ENCODE measurements at regions not wholly inside any gene's neighbourhood (a gene's known extent, or its start where the extent isn't known, plus 50 kb on each side); places are given as distances from the start of the nearest gene placed in this dataset.

DNA sequence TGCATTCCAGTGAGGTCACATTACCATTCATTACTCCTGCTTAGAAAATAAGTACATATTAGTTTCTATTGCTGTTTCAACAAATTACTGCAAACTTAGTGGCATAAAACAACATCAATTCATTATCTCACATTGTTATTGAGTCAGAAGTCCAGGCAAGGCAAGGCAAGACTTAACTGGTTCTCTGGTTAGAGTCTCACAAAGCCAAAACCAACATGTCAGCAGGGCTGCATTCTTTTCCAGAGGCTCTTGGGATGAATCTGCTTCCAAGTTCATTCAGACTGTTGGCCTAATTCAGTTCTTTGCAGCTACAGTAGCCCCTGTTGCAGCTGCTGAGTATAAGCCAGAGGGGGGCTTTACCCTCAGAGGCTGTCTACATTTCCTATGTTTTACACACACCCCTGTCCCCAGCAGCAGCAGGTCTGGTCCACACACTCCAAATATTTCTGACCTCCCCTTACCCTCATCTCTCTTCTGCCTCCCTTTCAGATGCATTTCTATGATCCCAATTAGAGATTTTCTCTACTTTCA, 892.1 kb upstream of the EPHA5 start:
- TF ChIP-seq, protein P1, sequence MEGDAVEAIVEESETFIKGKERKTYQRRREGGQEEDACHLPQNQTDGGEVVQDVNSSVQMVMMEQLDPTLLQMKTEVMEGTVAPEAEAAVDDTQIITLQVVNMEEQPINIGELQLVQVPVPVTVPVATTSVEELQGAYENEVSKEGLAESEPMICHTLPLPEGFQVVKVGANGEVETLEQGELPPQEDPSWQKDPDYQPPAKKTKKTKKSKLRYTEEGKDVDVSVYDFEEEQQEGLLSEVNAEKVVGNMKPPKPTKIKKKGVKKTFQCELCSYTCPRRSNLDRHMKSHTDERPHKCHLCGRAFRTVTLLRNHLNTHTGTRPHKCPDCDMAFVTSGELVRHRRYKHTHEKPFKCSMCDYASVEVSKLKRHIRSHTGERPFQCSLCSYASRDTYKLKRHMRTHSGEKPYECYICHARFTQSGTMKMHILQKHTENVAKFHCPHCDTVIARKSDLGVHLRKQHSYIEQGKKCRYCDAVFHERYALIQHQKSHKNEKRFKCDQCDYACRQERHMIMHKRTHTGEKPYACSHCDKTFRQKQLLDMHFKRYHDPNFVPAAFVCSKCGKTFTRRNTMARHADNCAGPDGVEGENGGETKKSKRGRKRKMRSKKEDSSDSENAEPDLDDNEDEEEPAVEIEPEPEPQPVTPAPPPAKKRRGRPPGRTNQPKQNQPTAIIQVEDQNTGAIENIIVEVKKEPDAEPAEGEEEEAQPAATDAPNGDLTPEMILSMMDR (optimal IDR thresholded peaks at IDR 0.05 in 1 of 3, IDR thresholded peaks at IDR 0.05 in 1 of 3, conservative IDR thresholded peaks at IDR 0.05 in 1 of 3; ENCODE audit: extremely low read depth in 1 of 3, insufficient read depth in 2 of 3, low read length in 3 of 3) = no peak
- no peak for TF ChIP-seq EZH2 (IDR thresholded peaks at IDR 0.05; ENCODE audit: low read length)

All from keratinocyte (primary cell).